HUES64 (cell line): ENCODE measurements at regions not wholly inside any gene's neighbourhood (a gene's known extent, or its start where the extent isn't known, plus 50 kb on each side); places are given as distances from the start of the nearest gene placed in this dataset.

ENCODE experiments used
- H3K27ac ChIP-seq: 2 replicates; pipeline ENCODE4 v1.7.0; 2013; ENCODE audit warnings: low read depth, low read length, inconsistent platforms
- H3K27me3 ChIP-seq: 2 replicates; pipeline ENCODE4 v1.6.1; 2013; ENCODE audit warnings: mild to moderate bottlenecking, low read length; ENCODE audit not compliant: insufficient read depth
- H3K36me3 ChIP-seq: 2 replicates; pipeline ENCODE4 v1.6.1; 2013; ENCODE audit warnings: mild to moderate bottlenecking, low read length; ENCODE audit not compliant: insufficient read depth
- H3K4me1 ChIP-seq: 2 replicates; pipeline ENCODE4 v1.6.1; 2013; ENCODE audit warnings: mild to moderate bottlenecking, low read length, moderate library complexity; ENCODE audit not compliant: insufficient read depth
- H3K4me3 ChIP-seq: 2 replicates; pipeline ENCODE4 v1.5.1; 2013; ENCODE audit warnings: mild to moderate bottlenecking, low read length, moderate library complexity
- H3K9ac ChIP-seq: 2 replicates; pipeline ENCODE4 v1.6.1; 2013; ENCODE audit warnings: mild to moderate bottlenecking, low read depth, low read length
- H3K9me3 ChIP-seq: 2 replicates; pipeline ENCODE4 v1.6.1; 2013; ENCODE audit warnings: low read depth, low read length; ENCODE audit not compliant: insufficient read depth
- WGBS: fragments of 150-250, 120-280 bp; methylation state at CpG from one replicate; pipeline ENCODE4 v1.1.7; 2013; ENCODE audit warnings: missing lambda C conversion rate; 5-methylcytosine and 5-hydroxymethylcytosine counted together

DNA sequence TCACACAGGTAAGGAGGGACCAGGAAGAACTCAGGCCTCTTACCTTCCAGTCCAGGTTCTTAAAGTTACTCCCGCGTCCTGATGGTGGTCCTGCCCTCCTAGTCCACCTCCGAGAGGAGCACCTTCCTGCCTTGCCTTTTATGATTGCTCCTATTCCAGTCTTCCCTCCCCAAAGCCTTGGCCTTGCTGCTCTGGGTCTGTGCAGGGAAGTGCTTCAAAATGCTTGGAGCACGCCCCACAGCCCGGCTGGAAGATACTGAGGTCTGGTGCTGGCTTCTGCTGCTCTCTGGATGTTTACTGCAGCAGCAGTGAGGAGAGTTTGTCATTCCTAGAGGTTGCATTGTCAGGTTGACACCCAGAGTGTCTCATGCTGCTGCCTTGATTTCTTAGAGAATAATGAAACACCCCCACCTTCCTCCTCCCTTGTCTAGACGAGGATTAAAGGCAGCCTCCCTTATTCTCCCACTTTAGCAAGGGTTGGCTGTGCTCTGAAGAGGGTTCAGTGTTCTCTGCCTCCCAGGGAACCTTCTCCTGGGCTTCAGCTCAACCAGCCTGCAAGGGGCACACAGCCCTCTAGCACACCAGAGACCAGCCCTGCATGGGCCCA, 142.2 kb upstream of the CACNA1E start:
- Histone ChIP-seq H3K4me3 (no peak overlapping the region), H3K27ac (no peak overlapping the region), H3K36me3 (no peaks in the 10 kb centered on the region), H3K9me3 (no peaks in the 10 kb centered on the region), H3K4me1 (no peaks in the 10 kb centered on the region), H3K27me3 (no peaks in the 10 kb centered on the region), H3K9ac (no peak overlapping the region)
- WGBS: 80% methylated on average over 6 of the region's 6 CpGs

DNA sequence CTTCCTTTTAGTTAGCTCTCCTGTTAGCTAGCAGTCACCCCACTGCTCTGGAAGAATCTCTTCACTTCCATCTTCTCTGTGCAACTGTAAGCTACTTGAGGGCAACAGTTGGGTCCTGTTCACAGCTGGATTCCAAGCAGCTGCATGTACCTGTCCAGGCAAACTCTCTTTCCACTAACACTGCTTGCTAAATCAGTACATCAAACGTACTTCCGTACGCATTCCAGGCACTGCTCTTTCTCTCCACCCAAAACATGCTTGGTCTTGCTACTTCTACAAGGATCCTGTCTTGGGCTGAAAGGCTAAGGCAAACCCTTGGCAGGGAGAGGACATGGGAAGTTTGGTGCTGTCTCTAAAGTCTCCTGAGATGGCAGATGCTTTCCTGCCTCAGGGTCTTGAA, 139.2 kb upstream of the CACNA1E start:
- no peak overlapping the region for H3K4me3 ChIP-seq
- no peaks in the 10 kb centered on the region for H3K36me3 ChIP-seq
- H3K4me1 ChIP-seq: no peaks in the 10 kb centered on the region
- 97% methylated on average over 3 of the region's 3 CpGs for WGBS
- H3K27ac ChIP-seq: no peak overlapping the region
- no peaks in the 10 kb centered on the region for H3K9me3 ChIP-seq
- H3K9ac ChIP-seq: no peak overlapping the region
- no peaks in the 10 kb centered on the region for H3K27me3 ChIP-seq

DNA sequence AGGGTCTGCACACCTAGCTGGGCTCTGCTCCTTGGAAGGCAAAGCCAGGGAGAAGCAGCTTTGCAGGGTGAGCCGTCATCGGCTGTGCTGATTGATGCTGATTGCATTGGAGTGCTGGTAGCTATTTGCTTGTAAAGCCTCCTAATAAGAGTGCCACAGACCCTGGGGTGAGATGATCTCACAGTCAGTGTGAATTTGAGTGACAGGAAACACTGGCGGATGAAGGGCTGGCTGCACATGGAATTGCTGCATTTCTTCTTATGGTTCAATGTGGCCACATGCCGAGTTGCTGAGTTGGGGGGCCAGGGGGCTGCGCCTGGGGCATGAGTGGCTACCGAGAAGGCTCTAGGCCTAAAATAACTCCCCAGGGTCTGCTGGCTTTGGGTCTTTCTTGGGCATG, 138.2 kb upstream of the CACNA1E start:
- Histone ChIP-seq H3K4me3 (no peak overlapping the region), H3K9me3 (no peaks in the 10 kb centered on the region), H3K36me3 (no peaks in the 10 kb centered on the region), H3K27ac (no peak overlapping the region), H3K4me1 (no peaks in the 10 kb centered on the region), H3K27me3 (no peaks in the 10 kb centered on the region), H3K9ac (no peak overlapping the region)
- 83% methylated on average over 6 of the region's 6 CpGs for WGBS

DNA sequence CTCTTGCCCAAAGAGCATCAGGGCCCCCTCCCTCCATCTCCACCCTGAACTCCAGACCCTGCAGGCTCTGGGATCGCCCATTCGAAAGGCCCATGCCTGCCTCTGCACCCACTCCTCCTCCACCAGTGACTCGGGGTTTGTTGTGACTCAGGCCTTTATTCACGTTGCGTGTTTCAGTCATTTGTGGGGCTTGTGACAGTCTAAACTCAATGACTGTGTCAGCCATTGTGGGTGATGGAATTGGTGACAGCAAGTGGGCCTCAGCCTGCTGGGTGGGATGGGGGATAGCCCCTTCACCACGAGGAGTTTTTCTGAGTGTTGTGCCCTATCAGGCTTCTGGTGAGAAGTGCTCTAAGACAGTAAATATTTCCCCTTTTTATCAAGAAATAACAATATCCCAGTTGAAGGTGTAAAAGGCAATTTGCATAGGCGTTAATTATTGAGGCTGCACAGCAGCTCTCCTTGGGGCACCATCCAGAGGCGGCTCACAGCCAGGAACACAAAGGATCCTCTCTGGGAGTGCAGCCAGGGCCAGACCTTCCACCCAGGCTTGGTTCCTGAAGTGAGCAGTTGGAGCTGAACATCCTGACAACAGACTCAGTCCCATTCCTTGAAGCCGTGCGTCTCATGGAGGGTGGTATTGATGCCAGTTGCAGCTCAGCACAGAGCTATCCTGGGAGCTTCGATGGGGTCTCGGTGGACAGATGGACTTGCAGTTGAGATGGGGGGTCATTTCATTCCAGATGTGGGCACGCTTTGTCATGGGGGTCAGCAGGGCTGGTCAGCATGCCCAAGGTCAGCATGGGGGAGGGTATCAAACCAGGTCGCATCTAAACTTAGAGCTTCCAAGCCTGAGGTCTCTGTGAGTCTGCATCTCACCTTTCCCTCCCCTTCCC, 135.6 kb upstream of the CACNA1E start:
- Histone ChIP-seq H3K4me3 (no peak overlapping the region), H3K36me3 (no peaks in the 10 kb centered on the region), H3K9ac (no peak overlapping the region), H3K27me3 (no peaks in the 10 kb centered on the region), H3K9me3 (no peaks in the 10 kb centered on the region), H3K4me1 (no peaks in the 10 kb centered on the region), H3K27ac (no peak overlapping the region)
- WGBS: 94% methylated on average over 13 of the region's 14 CpGs

DNA sequence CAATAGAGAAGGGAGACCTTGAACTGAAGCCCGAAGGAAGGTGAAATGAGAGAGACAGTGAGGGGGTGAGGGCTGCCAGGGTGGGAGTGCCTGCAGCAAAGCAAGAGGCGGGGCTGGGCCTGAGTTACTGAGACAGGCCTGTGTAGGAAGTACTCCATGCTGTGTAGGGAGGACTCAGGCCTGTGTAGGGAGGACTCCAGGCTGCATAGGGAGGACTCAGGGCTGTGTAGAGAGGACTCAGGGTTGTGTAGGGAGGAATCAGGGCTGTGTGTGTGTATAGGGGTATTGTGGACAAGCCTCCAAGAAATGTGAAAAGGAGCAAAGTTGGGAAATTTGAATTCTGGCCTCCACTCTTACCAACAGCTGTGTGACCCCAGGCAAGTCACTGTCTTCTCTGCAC, 133.8 kb upstream of the CACNA1E start:
- WGBS: 85% methylated on average over 2 of the region's 2 CpGs
- H3K36me3 ChIP-seq: no peaks in the 10 kb centered on the region
- no peaks in the 10 kb centered on the region for H3K9me3 ChIP-seq

DNA sequence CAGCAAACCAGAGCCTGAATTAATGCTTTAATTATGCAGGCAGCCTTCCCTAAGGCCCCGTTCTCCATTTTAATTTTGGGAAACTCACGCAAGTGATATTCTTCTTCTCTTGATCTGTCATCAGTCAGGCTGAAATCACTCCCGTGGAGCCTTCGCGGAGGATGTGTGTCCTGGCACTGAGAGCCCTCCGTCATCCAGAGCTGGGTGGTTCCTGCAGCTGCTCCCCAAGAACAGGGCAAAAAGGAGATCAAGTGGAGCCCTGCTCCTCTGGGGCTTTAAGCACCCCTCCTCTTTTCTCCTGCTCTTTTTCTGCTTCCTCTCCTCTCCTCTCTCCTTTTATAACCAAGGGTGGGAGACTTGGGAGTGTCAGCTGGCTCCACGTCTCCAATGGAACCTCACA, 133.2 kb upstream of the CACNA1E start:
- Histone ChIP-seq H3K27ac (no peak overlapping the region), H3K27me3 (no peaks in the 10 kb centered on the region), H3K4me1 (no peaks in the 10 kb centered on the region), H3K9ac (no peak overlapping the region), H3K9me3 (no peaks in the 10 kb centered on the region), H3K4me3 (no peak overlapping the region), H3K36me3 (no peaks in the 10 kb centered on the region)
- 95% methylated on average over 7 of the region's 7 CpGs for WGBS

More for the DNA sequence above, 133.8 kb upstream of the CACNA1E start:
- H3K4me1 ChIP-seq: no peaks in the 10 kb centered on the region
- H3K4me3 ChIP-seq: no peak overlapping the region
- H3K27me3 ChIP-seq: no peaks in the 10 kb centered on the region
- H3K27ac ChIP-seq: no peak overlapping the region
- no peak overlapping the region for H3K9ac ChIP-seq

DNA sequence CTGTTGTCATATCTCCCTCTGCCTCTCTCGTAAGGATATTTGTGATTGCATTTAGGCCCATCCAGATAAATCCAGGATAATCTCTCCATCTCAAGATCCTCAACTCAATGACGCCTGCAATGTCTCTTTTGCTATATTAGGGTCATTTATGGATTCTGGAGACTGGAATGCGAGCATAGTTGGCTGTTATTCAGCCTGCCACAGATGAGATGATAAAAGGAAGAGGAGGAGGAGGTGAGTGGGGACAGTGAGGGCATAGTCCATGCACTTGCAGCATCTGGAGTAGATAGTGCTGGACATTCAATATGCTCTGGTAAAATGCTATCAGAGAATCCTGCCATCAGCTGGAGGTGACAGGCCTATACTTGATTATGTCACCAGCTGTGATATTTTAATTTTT, 131.6 kb upstream of the CACNA1E start:
- Histone ChIP-seq H3K27me3 (no peaks in the 10 kb centered on the region), H3K9ac (no peak overlapping the region), H3K27ac (no peak overlapping the region), H3K4me3 (no peak overlapping the region), H3K36me3 (no peaks in the 10 kb centered on the region), H3K9me3 (no peaks in the 10 kb centered on the region), H3K4me1 (no peaks in the 10 kb centered on the region)
- 75% methylated on average over 3 of the region's 3 CpGs for WGBS

DNA sequence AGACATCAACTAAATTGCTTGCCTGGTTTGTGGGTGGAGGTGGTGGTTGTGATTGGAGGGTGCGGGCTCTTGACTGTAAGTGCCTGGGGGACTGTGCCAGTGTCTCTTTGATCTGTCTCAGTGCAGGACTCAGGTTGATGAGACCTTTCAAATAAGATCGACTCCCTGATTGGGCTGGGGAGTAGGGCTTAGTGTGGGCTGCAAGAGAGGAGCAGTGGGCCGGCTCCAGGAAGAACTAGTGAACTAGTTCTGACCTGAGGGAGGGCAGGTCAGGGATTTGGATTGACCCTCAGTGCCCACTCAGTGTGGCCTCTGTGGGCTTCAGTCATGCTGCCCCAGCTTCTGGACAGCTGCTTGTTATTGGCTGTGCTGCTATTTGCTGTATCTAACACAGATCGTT, 130.6 kb upstream of the CACNA1E start:
- no peaks in the 10 kb centered on the region for H3K4me1 ChIP-seq
- no peak overlapping the region for H3K27ac ChIP-seq
- H3K4me3 ChIP-seq: no peak overlapping the region
- no peaks in the 10 kb centered on the region for H3K27me3 ChIP-seq
- 95% methylated on average over 4 of the region's 4 CpGs for WGBS
- no peaks in the 10 kb centered on the region for H3K9me3 ChIP-seq
- no peak overlapping the region for H3K9ac ChIP-seq
- H3K36me3 ChIP-seq: no peaks in the 10 kb centered on the region

DNA sequence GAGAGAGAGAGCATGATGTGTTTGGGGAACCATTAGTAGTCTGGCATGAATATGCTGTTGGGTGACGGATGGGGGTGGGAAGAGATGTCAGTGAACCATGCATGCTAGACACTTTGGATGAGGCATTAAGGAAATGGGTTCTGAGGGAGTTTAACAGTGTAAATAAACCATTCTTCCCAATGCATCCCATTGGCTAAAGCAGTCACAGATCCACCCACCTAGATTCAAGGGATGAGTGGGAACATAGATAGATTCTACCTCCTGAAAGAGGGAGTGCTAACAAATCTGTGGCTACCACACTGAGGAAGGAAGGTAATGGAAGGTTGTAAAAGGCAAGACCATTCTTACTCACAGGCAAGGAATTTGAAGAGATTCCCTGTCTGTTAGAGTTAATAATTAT, 129.8 kb upstream of the CACNA1E start:
- Histone ChIP-seq H3K36me3 (no peaks in the 10 kb centered on the region), H3K4me1 (no peaks in the 10 kb centered on the region), H3K27ac (no peak overlapping the region), H3K9ac (no peak overlapping the region), H3K27me3 (no peaks in the 10 kb centered on the region), H3K4me3 (no peak overlapping the region), H3K9me3 (no peaks in the 10 kb centered on the region)
- WGBS: 90% methylated on average over 1 of the region's 1 CpG

DNA sequence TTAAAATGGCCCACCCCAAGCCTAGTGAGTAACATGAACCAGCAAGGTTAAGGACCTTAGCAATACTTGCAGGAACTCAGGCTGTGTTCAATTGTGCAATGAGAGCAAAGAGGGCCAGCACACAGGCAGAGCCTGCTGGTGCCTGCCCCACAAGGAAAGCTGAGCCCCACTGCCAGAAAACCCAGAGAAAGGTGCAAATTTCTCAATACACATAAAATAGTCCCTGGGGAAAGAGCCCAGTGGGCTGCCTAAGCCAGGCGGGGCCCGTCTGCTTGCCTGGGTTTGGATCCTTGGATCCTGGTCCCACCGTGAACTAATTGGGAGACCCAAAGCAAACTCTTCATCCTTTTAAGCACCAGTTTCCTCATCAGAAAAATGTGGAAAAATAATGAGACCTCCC, 128.5 kb upstream of the CACNA1E start:
- Histone ChIP-seq H3K27me3 (no peaks in the 10 kb centered on the region), H3K27ac (no peak overlapping the region), H3K9me3 (no peaks in the 10 kb centered on the region), H3K4me1 (no peaks in the 10 kb centered on the region), H3K4me3 (no peak overlapping the region), H3K9ac (no peak overlapping the region), H3K36me3 (no peaks in the 10 kb centered on the region)
- WGBS: 96% methylated on average over 3 of the region's 3 CpGs

DNA sequence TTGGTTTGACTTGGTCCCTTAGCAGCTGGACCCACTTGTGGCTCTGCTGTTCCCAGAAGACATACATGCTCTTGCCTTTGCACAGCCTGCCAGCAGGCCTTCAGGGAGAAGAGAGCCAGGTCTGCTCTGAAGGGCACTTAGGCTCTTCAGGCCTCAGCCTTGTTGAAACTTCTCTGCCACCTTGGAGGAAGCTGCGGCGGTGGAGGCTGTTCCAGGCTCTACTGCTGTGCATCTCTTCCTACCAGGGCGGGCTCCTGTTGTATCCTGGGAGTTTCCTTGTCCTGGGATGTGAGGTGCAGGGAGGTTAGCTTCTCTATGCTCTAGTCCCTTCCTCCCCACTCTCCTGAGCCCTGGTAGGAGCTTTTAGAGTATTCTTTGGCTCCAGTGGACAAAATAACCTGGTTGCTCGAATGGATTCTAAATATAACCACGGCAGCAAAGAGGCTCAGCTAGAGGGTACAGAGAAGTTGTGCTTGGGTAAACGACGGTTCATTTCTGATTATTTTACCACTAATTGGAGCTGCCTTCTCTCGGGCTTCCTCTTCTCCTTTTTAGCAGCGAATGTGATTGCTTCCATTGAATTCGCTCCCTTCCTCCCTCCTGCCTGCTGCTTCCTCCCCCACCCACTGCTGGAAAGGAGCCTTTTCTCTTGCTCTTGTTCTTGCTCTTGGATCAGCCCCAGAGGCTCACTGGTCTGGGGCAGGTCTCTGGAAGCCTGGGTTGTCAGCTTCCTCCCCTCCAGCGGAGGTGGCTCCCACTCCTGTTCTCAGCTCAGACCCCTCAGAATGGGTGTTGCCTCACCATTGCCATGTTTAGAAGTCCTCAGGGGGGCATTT, 126.6 kb upstream of the CACNA1E start:
- Histone ChIP-seq H3K4me3 (no peak overlapping the region), H3K4me1 (no peaks in the 10 kb centered on the region), H3K9me3 (no peaks in the 10 kb centered on the region), H3K27ac (no peak overlapping the region), H3K27me3 (no peaks in the 10 kb centered on the region), H3K9ac (no peak overlapping the region), H3K36me3 (no peaks in the 10 kb centered on the region)
- 88% methylated on average over 10 of the region's 11 CpGs for WGBS
